ENCODE measurements at regions not wholly inside any gene's neighbourhood (a gene's known extent, or its start where the extent isn't known, plus 50 kb on each side); places are given as distances from the start of the nearest gene placed in this dataset.
"Not testable (repeated sequence)": the region's sequence is repeated elsewhere in the genome, so short reads cannot be mapped to it uniquely, and the experiment has no call there.

DNA sequence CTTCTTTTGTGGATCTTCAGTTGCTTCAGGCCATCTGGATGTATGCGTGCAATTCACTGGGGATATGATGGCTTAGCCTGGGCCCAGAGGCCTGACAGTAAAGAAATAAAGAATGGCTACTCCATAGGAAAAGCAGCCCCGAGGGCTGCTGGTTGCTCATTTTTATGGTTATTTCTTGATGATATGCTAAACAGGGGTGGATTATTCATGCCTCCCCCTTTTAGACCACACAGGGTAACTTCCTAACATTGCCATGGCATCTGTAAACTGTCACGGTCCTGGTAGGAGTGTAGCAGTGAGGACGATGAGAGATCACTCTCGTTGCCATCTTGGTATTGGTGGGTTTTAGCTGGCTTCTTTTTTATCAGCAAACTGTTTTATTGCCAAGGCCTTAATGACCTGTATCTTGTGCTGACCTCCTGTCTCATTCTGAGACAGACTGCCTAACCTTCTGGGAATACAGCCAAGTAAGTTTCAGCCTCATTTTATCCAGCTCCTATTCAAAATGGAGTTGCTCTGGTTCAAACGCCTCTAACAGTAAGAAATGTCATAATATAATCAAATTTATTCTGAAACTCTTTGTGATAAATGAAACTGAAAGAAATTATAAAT lies 60.5 kb downstream of the DSEL start:
- H3K36me3 ChIP-seq, result no peaks in the 10 kb centered on the region
- no peaks in the 10 kb centered on the region for H3K27me3 ChIP-seq
- intact Hi-C loops (cut with DNase I; ENCODE audit: low total_unique reads) (no loop called here), in situ Hi-C loops (cut with MboI; ENCODE audit: low sequenced_read_pairs in 4 of 4) (no loop called here)
- no peaks in the 10 kb centered on the region for H3K4me1 ChIP-seq
- no peak overlapping the region for H3K27ac ChIP-seq
- H3K9me3 ChIP-seq, result no peaks in the 10 kb centered on the region
- H3K4me3 ChIP-seq, result no peak overlapping the region
- DNase-seq, result no peak
- no peak for TF ChIP-seq POLR2A (IDR thresholded peaks at IDR 0.05)
- TF ChIP-seq, protein P1, sequence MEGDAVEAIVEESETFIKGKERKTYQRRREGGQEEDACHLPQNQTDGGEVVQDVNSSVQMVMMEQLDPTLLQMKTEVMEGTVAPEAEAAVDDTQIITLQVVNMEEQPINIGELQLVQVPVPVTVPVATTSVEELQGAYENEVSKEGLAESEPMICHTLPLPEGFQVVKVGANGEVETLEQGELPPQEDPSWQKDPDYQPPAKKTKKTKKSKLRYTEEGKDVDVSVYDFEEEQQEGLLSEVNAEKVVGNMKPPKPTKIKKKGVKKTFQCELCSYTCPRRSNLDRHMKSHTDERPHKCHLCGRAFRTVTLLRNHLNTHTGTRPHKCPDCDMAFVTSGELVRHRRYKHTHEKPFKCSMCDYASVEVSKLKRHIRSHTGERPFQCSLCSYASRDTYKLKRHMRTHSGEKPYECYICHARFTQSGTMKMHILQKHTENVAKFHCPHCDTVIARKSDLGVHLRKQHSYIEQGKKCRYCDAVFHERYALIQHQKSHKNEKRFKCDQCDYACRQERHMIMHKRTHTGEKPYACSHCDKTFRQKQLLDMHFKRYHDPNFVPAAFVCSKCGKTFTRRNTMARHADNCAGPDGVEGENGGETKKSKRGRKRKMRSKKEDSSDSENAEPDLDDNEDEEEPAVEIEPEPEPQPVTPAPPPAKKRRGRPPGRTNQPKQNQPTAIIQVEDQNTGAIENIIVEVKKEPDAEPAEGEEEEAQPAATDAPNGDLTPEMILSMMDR (IDR thresholded peaks at IDR 0.05 in 4 of 5, conservative IDR thresholded peaks at IDR 0.05 in 1 of 5), result no peak
- ATAC-seq, result no peak

DNA sequence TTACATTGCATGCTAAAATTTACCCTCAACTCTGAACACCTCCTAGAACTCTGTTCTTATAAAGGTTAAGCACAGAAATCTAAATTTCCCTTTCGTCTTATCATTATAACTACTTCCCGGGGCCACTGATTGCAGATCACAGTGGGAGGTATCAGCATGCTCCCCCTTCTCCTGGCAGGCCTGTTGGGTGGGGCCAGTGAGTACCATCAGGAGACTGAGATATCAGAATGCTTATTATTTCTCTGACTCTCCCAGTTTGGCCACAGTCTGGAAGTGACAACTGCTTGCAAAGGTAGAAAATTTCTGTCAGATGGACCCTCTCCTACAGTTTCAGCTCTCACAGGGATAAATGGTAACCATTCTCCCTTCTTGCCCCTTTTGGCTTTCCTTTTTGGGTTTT lies 62.6 kb downstream of the DSEL start:
- ATAC-seq (no peak), DNase-seq (no peak)
- Histone ChIP-seq H3K4me3 (no peak overlapping the region), H3K36me3 (no peaks in the 10 kb centered on the region), H3K9me3 (no peaks in the 10 kb centered on the region), H3K27me3 (no peaks in the 10 kb centered on the region), H3K27ac (no peak overlapping the region), H3K4me1 (no peaks in the 10 kb centered on the region)
- intact Hi-C loops (cut with DNase I; ENCODE audit: low total_unique reads), result no loop called here
- TF ChIP-seq, protein P1 (IDR thresholded peaks at IDR 0.05 in 4 of 5, conservative IDR thresholded peaks at IDR 0.05 in 1 of 5), result no peak
- TF ChIP-seq POLR2A (IDR thresholded peaks at IDR 0.05), result no peak
- in situ Hi-C loops (cut with MboI; ENCODE audit: low sequenced_read_pairs in 4 of 4), result no loop called here

DNA sequence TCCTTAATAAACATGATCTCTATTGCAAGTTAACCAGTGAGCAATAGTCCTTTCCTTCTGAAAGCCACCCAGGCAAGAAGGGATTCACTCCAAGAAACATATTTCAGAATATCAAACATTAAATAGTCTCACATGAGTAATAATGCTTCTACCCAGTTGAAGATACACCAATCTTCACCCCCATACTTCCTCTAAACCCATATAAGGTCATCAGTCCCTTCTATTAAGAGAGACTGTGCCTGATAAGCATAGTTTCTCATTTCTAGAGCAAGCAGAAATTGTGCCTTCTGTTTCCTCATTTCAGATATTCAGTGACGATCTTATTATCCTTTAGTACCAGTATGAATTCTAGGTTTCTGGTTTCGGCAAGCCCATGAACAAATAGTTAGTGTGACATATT lies 64.6 kb downstream of the DSEL start:
- in situ Hi-C loops (cut with MboI; ENCODE audit: low sequenced_read_pairs in 4 of 4), result no loop called here
- no peaks in the 10 kb centered on the region for H3K9me3 ChIP-seq
- no peak overlapping the region for H3K27ac ChIP-seq
- H3K4me1 ChIP-seq, result no peaks in the 10 kb centered on the region
- H3K36me3 ChIP-seq, result no peaks in the 10 kb centered on the region
- DNase-seq (no peak), ATAC-seq (no peak)
- no peak overlapping the region for H3K4me3 ChIP-seq
- no peaks in the 10 kb centered on the region for H3K27me3 ChIP-seq
- intact Hi-C loops (cut with DNase I; ENCODE audit: low total_unique reads), result no loop called here
- TF ChIP-seq POLR2A (IDR thresholded peaks at IDR 0.05), result no peak
- TF ChIP-seq, protein P1 (IDR thresholded peaks at IDR 0.05 in 4 of 5, conservative IDR thresholded peaks at IDR 0.05 in 1 of 5), result no peak

DNA sequence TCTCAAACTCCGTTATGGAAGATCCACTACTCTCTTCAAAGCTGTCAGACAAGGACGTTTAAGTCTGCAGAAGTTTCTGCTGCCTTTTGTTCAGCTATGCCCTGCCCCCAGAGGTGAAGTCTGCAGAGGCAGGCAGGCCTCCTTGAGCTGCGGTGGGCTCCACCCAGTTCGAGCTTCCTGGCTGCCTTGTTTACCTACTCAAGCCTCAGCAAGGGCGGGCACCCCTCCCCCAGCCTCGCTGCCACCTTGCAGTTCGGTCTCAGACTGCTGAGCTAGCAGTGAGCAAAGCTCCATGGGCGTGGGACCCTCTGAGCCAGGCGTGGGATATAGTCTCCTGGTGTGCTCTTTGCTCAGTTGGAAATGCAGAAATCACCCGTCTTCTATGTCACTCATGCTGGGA lies 65.4 kb downstream of the DSEL start:
- in situ Hi-C loops (cut with MboI; ENCODE audit: low sequenced_read_pairs in 4 of 4); H3K4me3 ChIP-seq; H3K27ac ChIP-seq; intact Hi-C loops (cut with DNase I; ENCODE audit: low total_unique reads); H3K4me1 ChIP-seq; H3K9me3 ChIP-seq; H3K36me3 ChIP-seq; ATAC-seq; DNase-seq; H3K27me3 ChIP-seq: not testable (repeated sequence)

DNA sequence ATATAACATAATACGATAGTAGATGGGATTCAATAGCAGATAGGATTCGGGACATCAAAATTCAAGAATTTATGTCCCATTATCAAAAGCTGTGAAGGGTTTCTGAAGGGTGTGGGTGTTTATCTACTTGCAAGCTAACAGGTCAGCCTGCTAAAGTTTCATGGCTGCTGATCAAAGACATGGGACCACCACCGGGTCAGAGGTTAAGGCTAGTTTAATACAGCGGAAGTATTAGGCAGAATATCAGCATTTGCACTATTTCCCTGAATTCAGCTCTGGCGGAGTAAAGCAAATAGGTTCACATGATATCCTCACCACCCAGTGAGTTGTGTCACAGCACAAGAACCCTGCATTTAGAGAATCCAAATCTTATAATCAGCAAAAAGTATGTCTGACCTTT lies 82.5 kb downstream of the DSEL start:
- H3K9me3 ChIP-seq, result no peaks in the 10 kb centered on the region
- H3K36me3 ChIP-seq, result no peaks in the 10 kb centered on the region
- DNase-seq, result no peak
- intact Hi-C loops (cut with DNase I; ENCODE audit: low total_unique reads) (no loop called here), in situ Hi-C loops (cut with MboI; ENCODE audit: low sequenced_read_pairs in 4 of 4) (no loop called here)
- no peaks in the 10 kb centered on the region for H3K4me1 ChIP-seq
- H3K27me3 ChIP-seq, result no peaks in the 10 kb centered on the region
- TF ChIP-seq, protein P1 (IDR thresholded peaks at IDR 0.05 in 4 of 5, conservative IDR thresholded peaks at IDR 0.05 in 1 of 5), result no peak
- no peak overlapping the region for H3K27ac ChIP-seq
- H3K4me3 ChIP-seq, result no peak overlapping the region
- ATAC-seq, result no peak

All from gastrocnemius medialis (tissue), 4 donors.